ENCODE measurements at regions not wholly inside any gene's neighbourhood (a gene's known extent, or its start where the extent isn't known, plus 50 kb on each side); places are given as distances from the start of the nearest gene placed in this dataset.
"Not testable (repeated sequence)": the region's sequence is repeated elsewhere in the genome, so short reads cannot be mapped to it uniquely, and the experiment has no call there.

- DNase-seq (ENCODE audit: low read depth) = peak; percentile 5
Measured at GRCh38 chr5:83802686-83803085, 82.0 kb upstream of the HAPLN1 start.

GRCh38 chr5:83800201-83800600, 79.5 kb upstream of the HAPLN1 start:
- no peak for DNase-seq (ENCODE audit: low read depth)

GRCh38 chr5:83799020-83799419, 78.4 kb upstream of the HAPLN1 start:
- DNase-seq (ENCODE audit: low read depth) = not testable (repeated sequence)

- DNase-seq (ENCODE audit: low read depth) = no peak
Measured at GRCh38 chr5:83789371-83789770, 68.7 kb upstream of the HAPLN1 start.

- peak; percentile 15 for DNase-seq (ENCODE audit: low read depth)
Measured at GRCh38 chr5:83787631-83788030, 67.0 kb upstream of the HAPLN1 start.

GRCh38 chr5:83785176-83785668, 64.6 kb upstream of the HAPLN1 start:
- no peak for DNase-seq (ENCODE audit: low read depth)

- DNase-seq (ENCODE audit: low read depth) = no peak
Measured at GRCh38 chr5:83780699-83781350, 60.2 kb upstream of the HAPLN1 start.

- DNase-seq (ENCODE audit: low read depth) = no peak
Measured at GRCh38 chr5:83777856-83778255, 57.2 kb upstream of the HAPLN1 start.

GRCh38 chr5:83776437-83777031, 55.9 kb upstream of the HAPLN1 start:
- no peak for DNase-seq (ENCODE audit: low read depth)

Data from EH (cell line).